ACC112 (cell line): ENCODE measurements at regions not wholly inside any gene's neighbourhood (a gene's known extent, or its start where the extent isn't known, plus 50 kb on each side); places are given as distances from the start of the nearest gene placed in this dataset.

ENCODE experiments used
- H2AFZ ChIP-seq: fragments of 200-600 bp; sonication (generic); one replicate; pipeline ENCODE4 v1.6.0; 2017; ENCODE audit warnings: antibody characterized with exemption, low read length; ENCODE audit not compliant: unreplicated experiment
- H3K27ac ChIP-seq: fragments of 200-600 bp; sonication (generic); 2 replicates; pipeline ENCODE4 v1.5.1; 2014; ENCODE audit warnings: low read depth, mild to moderate bottlenecking, antibody characterized with exemption, low read length, moderate library complexity
- H3K27me3 ChIP-seq: fragments of 200-600 bp; sonication (generic); 2 replicates; pipeline ENCODE4 v1.6.1; 2014; ENCODE audit warnings: mild to moderate bottlenecking, antibody characterized with exemption, low read length, moderate library complexity, mixed read lengths; ENCODE audit not compliant: insufficient read depth
- H3K36me3 ChIP-seq: fragments of 200-600 bp; sonication (generic); 2 replicates; pipeline ENCODE4 v1.6.1; 2016; ENCODE audit warnings: mild to moderate bottlenecking, antibody characterized with exemption, low read length, moderate library complexity, mixed read lengths; ENCODE audit not compliant: insufficient read depth
- H3K4me1 ChIP-seq: fragments of 200-600 bp; sonication (generic); one replicate; pipeline ENCODE4 v1.6.1; 2016; ENCODE audit warnings: low read length, mixed read lengths; ENCODE audit not compliant: insufficient read depth, unreplicated experiment, control insufficient read depth
- H3K4me3 ChIP-seq: fragments of 200-600 bp; sonication (generic); 2 replicates; pipeline ENCODE4 v1.5.1; 2014; ENCODE audit warnings: mild to moderate bottlenecking, low read depth, low read length
- H3K79me2 ChIP-seq: fragments of 200-600 bp; sonication (generic); one replicate; pipeline ENCODE4 v1.6.0; 2016; ENCODE audit warnings: low read length; ENCODE audit not compliant: control insufficient read depth, unreplicated experiment, insufficient read depth

GRCh38 chr22:47944941-47945340, 1182.5 kb downstream of the TBC1D22A start:
- no peaks in the 10 kb centered on the region for H3K79me2 ChIP-seq
- H3K27ac ChIP-seq = no peak overlapping the region
- no peaks in the 10 kb centered on the region for H3K27me3 ChIP-seq
- H3K36me3 ChIP-seq = no peaks in the 10 kb centered on the region
- H2AFZ ChIP-seq = no peak overlapping the region
- no peak overlapping the region for H3K4me3 ChIP-seq
- no peaks in the 10 kb centered on the region for H3K4me1 ChIP-seq

GRCh38 chr22:47943729-47944700, 1181.6 kb downstream of the TBC1D22A start:
- no peak overlapping the region for H3K27ac ChIP-seq
- H3K4me1 ChIP-seq = no peaks in the 10 kb centered on the region
- H3K36me3 ChIP-seq = no peaks in the 10 kb centered on the region
- H2AFZ ChIP-seq = no peak overlapping the region
- H3K79me2 ChIP-seq = no peaks in the 10 kb centered on the region
- H3K4me3 ChIP-seq = no peak overlapping the region
- no peaks in the 10 kb centered on the region for H3K27me3 ChIP-seq

- H3K27me3 ChIP-seq = no peaks in the 10 kb centered on the region
Measured at GRCh38 chr22:47940211-47940610, 1177.8 kb downstream of the TBC1D22A start.

GRCh38 chr22:47933891-47934290, 1171.4 kb downstream of the TBC1D22A start:
- Histone ChIP-seq H3K27ac (no peak overlapping the region), H3K27me3 (no peaks in the 10 kb centered on the region), H3K4me3 (no peak overlapping the region), H3K4me1 (no peaks in the 10 kb centered on the region), H3K36me3 (no peaks in the 10 kb centered on the region), H3K79me2 (no peaks in the 10 kb centered on the region), H2AFZ (no peak overlapping the region)

More at GRCh38 chr22:47940211-47940610, 1177.8 kb downstream of the TBC1D22A start:
- Histone ChIP-seq H3K4me3 (no peak overlapping the region), H2AFZ (no peak overlapping the region), H3K4me1 (no peaks in the 10 kb centered on the region), H3K36me3 (no peaks in the 10 kb centered on the region), H3K27ac (no peak overlapping the region), H3K79me2 (no peaks in the 10 kb centered on the region)

GRCh38 chr22:47933226-47933625, 1170.8 kb downstream of the TBC1D22A start:
- no peaks in the 10 kb centered on the region for H3K4me1 ChIP-seq
- no peaks in the 10 kb centered on the region for H3K27me3 ChIP-seq
- no peak overlapping the region for H3K27ac ChIP-seq
- no peak overlapping the region for H3K4me3 ChIP-seq
- no peak overlapping the region for H2AFZ ChIP-seq
- H3K79me2 ChIP-seq = no peaks in the 10 kb centered on the region
- H3K36me3 ChIP-seq = no peaks in the 10 kb centered on the region

GRCh38 chr22:47929646-47930185, 1167.3 kb downstream of the TBC1D22A start:
- Histone ChIP-seq H3K4me3 (no peak overlapping the region), H3K4me1 (no peaks in the 10 kb centered on the region), H3K79me2 (no peaks in the 10 kb centered on the region), H3K27ac (no peak overlapping the region), H3K36me3 (no peaks in the 10 kb centered on the region), H2AFZ (no peak overlapping the region), H3K27me3 (no peaks in the 10 kb centered on the region)

- Histone ChIP-seq H3K27ac (no peak overlapping the region), H3K4me1 (no peaks in the 10 kb centered on the region), H2AFZ (no peak overlapping the region)
Measured at GRCh38 chr22:47929073-47929472, 1166.6 kb downstream of the TBC1D22A start.

GRCh38 chr22:47928631-47929030, 1166.2 kb downstream of the TBC1D22A start:
- no peak overlapping the region for H3K27ac ChIP-seq
- H3K4me3 ChIP-seq = no peak overlapping the region
- H3K36me3 ChIP-seq = no peaks in the 10 kb centered on the region
- H2AFZ ChIP-seq = no peak overlapping the region
- no peaks in the 10 kb centered on the region for H3K4me1 ChIP-seq
- no peaks in the 10 kb centered on the region for H3K79me2 ChIP-seq
- no peaks in the 10 kb centered on the region for H3K27me3 ChIP-seq

More at GRCh38 chr22:47929073-47929472, 1166.6 kb downstream of the TBC1D22A start:
- Histone ChIP-seq H3K79me2 (no peaks in the 10 kb centered on the region), H3K36me3 (no peaks in the 10 kb centered on the region), H3K27me3 (no peaks in the 10 kb centered on the region), H3K4me3 (no peak overlapping the region)

- Histone ChIP-seq H2AFZ (no peak overlapping the region), H3K27me3 (no peaks in the 10 kb centered on the region), H3K27ac (no peak overlapping the region)
Measured at GRCh38 chr22:47927648-47928210, 1165.3 kb downstream of the TBC1D22A start.

GRCh38 chr22:47923011-47923427, 1160.6 kb downstream of the TBC1D22A start:
- Histone ChIP-seq H3K4me1 (no peaks in the 10 kb centered on the region), H3K27me3 (no peaks in the 10 kb centered on the region), H2AFZ (no peak overlapping the region), H3K79me2 (no peaks in the 10 kb centered on the region), H3K27ac (no peak overlapping the region), H3K36me3 (no peaks in the 10 kb centered on the region), H3K4me3 (no peak overlapping the region)

More at GRCh38 chr22:47927648-47928210, 1165.3 kb downstream of the TBC1D22A start:
- Histone ChIP-seq H3K4me1 (no peaks in the 10 kb centered on the region), H3K4me3 (no peak overlapping the region), H3K79me2 (no peaks in the 10 kb centered on the region), H3K36me3 (no peaks in the 10 kb centered on the region)
